Breast epithelium (tissue), 3 donors: ENCODE measurements at regions not wholly inside any gene's neighbourhood (a gene's known extent, or its start where the extent isn't known, plus 50 kb on each side); places are given as distances from the start of the nearest gene placed in this dataset.

ENCODE experiments used
- POLR2A ChIP-seq: fragments of 450-650 bp; IDR thresholded peaks from one replicate; pipeline ENCODE4 v1.6.1; 2016; ENCODE audit warnings: antibody characterized with exemption, mild to moderate bottlenecking, moderate library complexity
- POLR2AphosphoS5 ChIP-seq, 3 donors: sonication (generic); formaldehyde crosslinking; IDR thresholded peaks; one replicate each; pipeline ENCODE4 v1.6.1; 2017; ENCODE audit warnings: antibody characterized with exemption in 3 of 3
- TF ChIP-seq, protein P1 (sequence below), 3 donors: fragments of 450-650 bp; IDR thresholded peaks; one replicate each; pipeline ENCODE4 v1.5.1; 2016 to 2017; ENCODE audit warnings: antibody characterized with exemption in 3 of 3, mild to moderate bottlenecking in 3 of 3, moderate library complexity in 3 of 3

GRCh38 chr13:64506246-64506645 lies 2723.9 kb downstream of the PCDH9 start:
- TF ChIP-seq, protein P1, sequence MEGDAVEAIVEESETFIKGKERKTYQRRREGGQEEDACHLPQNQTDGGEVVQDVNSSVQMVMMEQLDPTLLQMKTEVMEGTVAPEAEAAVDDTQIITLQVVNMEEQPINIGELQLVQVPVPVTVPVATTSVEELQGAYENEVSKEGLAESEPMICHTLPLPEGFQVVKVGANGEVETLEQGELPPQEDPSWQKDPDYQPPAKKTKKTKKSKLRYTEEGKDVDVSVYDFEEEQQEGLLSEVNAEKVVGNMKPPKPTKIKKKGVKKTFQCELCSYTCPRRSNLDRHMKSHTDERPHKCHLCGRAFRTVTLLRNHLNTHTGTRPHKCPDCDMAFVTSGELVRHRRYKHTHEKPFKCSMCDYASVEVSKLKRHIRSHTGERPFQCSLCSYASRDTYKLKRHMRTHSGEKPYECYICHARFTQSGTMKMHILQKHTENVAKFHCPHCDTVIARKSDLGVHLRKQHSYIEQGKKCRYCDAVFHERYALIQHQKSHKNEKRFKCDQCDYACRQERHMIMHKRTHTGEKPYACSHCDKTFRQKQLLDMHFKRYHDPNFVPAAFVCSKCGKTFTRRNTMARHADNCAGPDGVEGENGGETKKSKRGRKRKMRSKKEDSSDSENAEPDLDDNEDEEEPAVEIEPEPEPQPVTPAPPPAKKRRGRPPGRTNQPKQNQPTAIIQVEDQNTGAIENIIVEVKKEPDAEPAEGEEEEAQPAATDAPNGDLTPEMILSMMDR (IDR thresholded peaks at IDR 0.05) = no peak
- TF ChIP-seq POLR2A (no peak), POLR2AphosphoS5 (IDR thresholded peaks at IDR 0.05) (no peak)
